Liver (tissue), 8 donors: ENCODE measurements at regions not wholly inside any gene's neighbourhood (a gene's known extent, or its start where the extent isn't known, plus 50 kb on each side); places are given as distances from the start of the nearest gene placed in this dataset.
A peak's percentile ranks its signal among the peaks of the same experiment; 100 is the strongest.

Experiments
- DNase-seq: peaks from one replicate; pipeline ENCODE4 v3.0.0-alpha.2; 2017; ENCODE audit warnings: low spot score
- H3K27ac ChIP-seq, 2 donors: one replicate each; pipeline ENCODE4 v1.7.0; 2013; ENCODE audit warnings: inconsistent platforms in 2 of 2, low read length in 2 of 2, control low read depth in 1 of 2, low read depth in 1 of 2, mild to moderate bottlenecking in 1 of 2
- H3K27me3 ChIP-seq, 4 donors: one replicate each; pipeline versions ENCODE4 v1.6.1 to v1.7.0; 2013; ENCODE audit warnings: low read length in 3 of 4, inconsistent platforms in 1 of 4, mild to moderate bottlenecking in 1 of 4, moderate library complexity in 1 of 4; ENCODE audit not compliant: control insufficient read depth in 4 of 4, insufficient read depth in 4 of 4
- H3K36me3 ChIP-seq, 4 donors: one replicate each; pipeline versions ENCODE4 v1.6.1 to v1.7.0; 2013; ENCODE audit warnings: low read length in 3 of 4, mild to moderate bottlenecking in 3 of 4, low read depth in 1 of 4, moderate library complexity in 1 of 4; ENCODE audit not compliant: control insufficient read depth in 4 of 4, insufficient read depth in 3 of 4
- H3K4me1 ChIP-seq, 4 donors: one replicate each; pipeline versions ENCODE4 v1.6.1 to v1.7.0; 2013; ENCODE audit warnings: low read length in 3 of 4, mild to moderate bottlenecking in 3 of 4, moderate library complexity in 1 of 4; ENCODE audit not compliant: control insufficient read depth in 4 of 4, insufficient read depth in 4 of 4
- H3K4me3 ChIP-seq, 3 donors: one replicate each; pipeline versions ENCODE4 v1.6.1 to v1.7.0; 2013; ENCODE audit warnings: low read length in 3 of 3, control low read depth in 1 of 3, low read depth in 1 of 3, mild to moderate bottlenecking in 1 of 3
- H3K9ac ChIP-seq, 2 donors: one replicate each; pipeline ENCODE4 v1.7.0; 2013; ENCODE audit warnings: low read length in 2 of 2, mild to moderate bottlenecking in 2 of 2, moderate library complexity in 2 of 2, control low read depth in 1 of 2, low read depth in 1 of 2
- H3K9me3 ChIP-seq, 4 donors: one replicate each; pipeline versions ENCODE4 v1.6.1 to v1.7.0; 2013; ENCODE audit warnings: low read length in 3 of 4; ENCODE audit not compliant: control insufficient read depth in 4 of 4
- ATF3 ChIP-seq: IDR thresholded peaks from 2 replicates; pipeline ENCODE4 v1.6.1; 2016; ENCODE audit warnings: antibody characterized with exemption
- CTCF ChIP-seq: fragments of 150-350 bp; IDR thresholded peaks from 2 replicates; pipeline ENCODE4 v1.5.1; 2017; ENCODE audit warnings: improper control_type of control experiment, low read depth, low read length; ENCODE audit not compliant: missing input control
- EGR1 ChIP-seq, 2 donors: IDR thresholded peaks; 2 replicates each; pipeline ENCODE4 v1.6.1; 2016 to 2018; ENCODE audit warnings: antibody characterized with exemption in 2 of 2, low read depth in 2 of 2
- FOXA1 ChIP-seq: IDR thresholded peaks from 2 replicates; pipeline ENCODE4 v1.6.1; 2016; ENCODE audit warnings: antibody characterized with exemption
- FOXA2 ChIP-seq: IDR thresholded peaks from 2 replicates; pipeline ENCODE4 v1.6.1; 2016; ENCODE audit warnings: antibody characterized with exemption
- GABPA ChIP-seq, 2 donors: IDR thresholded peaks in 1 of 2; conservative IDR thresholded peaks in 1 of 2; 2 replicates each; pipeline ENCODE4 v1.6.1; 2016; ENCODE audit warnings: antibody characterized with exemption in 2 of 2, mild to moderate bottlenecking in 1 of 2, moderate library complexity in 1 of 2
- HNF4A ChIP-seq, 2 donors: conservative IDR thresholded peaks; 2 replicates each; pipeline ENCODE4 v1.6.1; 2016; ENCODE audit warnings: antibody characterized with exemption in 2 of 2, mild to moderate bottlenecking in 2 of 2
- HNF4G ChIP-seq: IDR thresholded peaks from 2 replicates; pipeline ENCODE4 v1.6.1; 2016; ENCODE audit warnings: antibody characterized with exemption
- JUND ChIP-seq, 2 donors: IDR thresholded peaks; 2 replicates each; pipeline ENCODE4 v1.6.1; 2016; ENCODE audit warnings: antibody characterized with exemption in 2 of 2
- MAX ChIP-seq: IDR thresholded peaks from 2 replicates; pipeline ENCODE4 v1.6.1; 2016; ENCODE audit warnings: antibody characterized with exemption
- NR2F2 ChIP-seq: IDR thresholded peaks from 2 replicates; pipeline ENCODE4 v1.6.1; 2016; ENCODE audit warnings: antibody characterized with exemption
- RAD21 ChIP-seq, 2 donors: IDR thresholded peaks; 2 replicates each; pipeline ENCODE4 v1.6.1; 2016; ENCODE audit warnings: antibody characterized with exemption in 2 of 2, mild to moderate bottlenecking in 2 of 2
- REST ChIP-seq: IDR thresholded peaks from 2 replicates; pipeline ENCODE4 v1.6.1; 2016; ENCODE audit warnings: antibody characterized with exemption, mild to moderate bottlenecking
- RXRA ChIP-seq, 2 donors: IDR thresholded peaks; 2 replicates each; pipeline ENCODE4 v1.6.1; 2017 to 2018; ENCODE audit warnings: antibody characterized with exemption in 2 of 2, mild to moderate bottlenecking in 1 of 2
- SP1 ChIP-seq: IDR thresholded peaks from 2 replicates; pipeline ENCODE4 v1.6.1; 2018; ENCODE audit warnings: antibody characterized with exemption, mild to moderate bottlenecking
- TAF1 ChIP-seq: conservative IDR thresholded peaks from 2 replicates; pipeline ENCODE4 v1.6.1; 2016; ENCODE audit warnings: antibody characterized with exemption, mild to moderate bottlenecking
- YY1 ChIP-seq: IDR thresholded peaks from 2 replicates; pipeline ENCODE4 v1.6.1; 2016; ENCODE audit warnings: antibody characterized with exemption, mild to moderate bottlenecking
- ZBTB33 ChIP-seq: IDR thresholded peaks from 2 replicates; pipeline ENCODE4 v1.6.1; 2016; ENCODE audit warnings: antibody characterized with exemption
- whole genome bisulfite sequencing: extraction: QIAGEN DNeasy Blood & Tissue Kit; methylation state at CpG from one replicate; pipeline ENCODE4 v1.1.7; 2013; 5-methylcytosine and 5-hydroxymethylcytosine counted together
- donor health status: healthy.
- donor health status: healthy.
- donor health status: healthy.
- donor health status: healthy.
- donor health status: healthy.

- H3K27me3 ChIP-seq: no peaks in the 10 kb centered on the region
- H3K4me3 ChIP-seq: no peak overlapping the region
- H3K36me3 ChIP-seq: no peaks in the 10 kb centered on the region
- no peak overlapping the region for H3K27ac ChIP-seq
- 74% methylated on average over 1 of the region's 1 CpG for WGBS
- DNase-seq: no peak
- no peaks in the 10 kb centered on the region for H3K4me1 ChIP-seq
- no peak overlapping the region for H3K9ac ChIP-seq
- H3K9me3 ChIP-seq: no peaks in the 10 kb centered on the region
- TF ChIP-seq REST (no peak), YY1 (no peak), NR2F2 (no peak), TAF1 (no peak), CTCF (no peak), GABPA (IDR thresholded peaks at IDR 0.05 in 1 of 2, conservative IDR thresholded peaks at IDR 0.05 in 1 of 2) (no peak), FOXA1 (no peak), ZBTB33 (no peak), JUND (IDR thresholded peaks at IDR 0.05) (no peak), RXRA (IDR thresholded peaks at IDR 0.05) (no peak), SP1 (no peak), HNF4A (conservative IDR thresholded peaks at IDR 0.05) (no peak), MAX (no peak), EGR1 (IDR thresholded peaks at IDR 0.05; ENCODE audit: low read depth in 2 of 2) (no peak), ATF3 (no peak), FOXA2 (no peak), HNF4G (no peak), RAD21 (IDR thresholded peaks at IDR 0.05) (no peak)
Observed at GRCh38 chr5:120794121-120794520, 330.0 kb downstream of the PRR16 start.

GRCh38 chr5:120803282-120803681 lies 339.2 kb downstream of the PRR16 start:
- 21% methylated on average over 1 of the region's 1 CpG for WGBS
- TF ChIP-seq RAD21 (IDR thresholded peaks at IDR 0.05) (peak; percentile 18 to 21), ZBTB33 (no peak)
- no peak for DNase-seq
- H3K4me3 ChIP-seq: no peak overlapping the region
- no peaks in the 10 kb centered on the region for H3K9me3 ChIP-seq
- H3K27me3 ChIP-seq: peaks cover 0 to 2% (median 0%) of the 10 kb centered on the region in 4 donors
- no peaks in the 10 kb centered on the region for H3K36me3 ChIP-seq
- H3K9ac ChIP-seq: no peak overlapping the region
- no peaks in the 10 kb centered on the region for H3K4me1 ChIP-seq
- no peak overlapping the region for H3K27ac ChIP-seq
